MM.1S (cell line): ENCODE measurements at regions not wholly inside any gene's neighbourhood (a gene's known extent, or its start where the extent isn't known, plus 50 kb on each side); places are given as distances from the start of the nearest gene placed in this dataset.

ENCODE experiments used
- DNase-seq: peaks from one replicate; pipeline ENCODE4 v3.0.0-alpha.2; 2015
- H2AFZ ChIP-seq: fragments of 300-600 bp; sonication (generic); 2 replicates; pipeline ENCODE4 v1.6.0; 2016; ENCODE audit warnings: antibody characterized with exemption, low read length
- H3F3A ChIP-seq: fragments of 300-600 bp; sonication (generic); 2 replicates; pipeline ENCODE4 v1.6.1; 2016; ENCODE audit warnings: mild to moderate bottlenecking, antibody characterized with exemption, low read length, moderate library complexity, mixed read lengths; ENCODE audit not compliant: insufficient read depth
- H3K27ac ChIP-seq: fragments of 300-600 bp; sonication (generic); 2 replicates; pipeline ENCODE4 v1.5.1; 2016; ENCODE audit warnings: mild to moderate bottlenecking, low read length
- H3K27me3 ChIP-seq: fragments of 300-600 bp; sonication (generic); replicated peaks from 2 replicates; pipeline ENCODE4 v1.6.0; 2016; ENCODE audit warnings: low read length; ENCODE audit not compliant: insufficient read depth
- H3K36me3 ChIP-seq: fragments of 300-600 bp; sonication (generic); replicated peaks from 2 replicates; pipeline ENCODE4 v1.6.1; 2016; ENCODE audit warnings: mild to moderate bottlenecking, low read length, mixed read lengths; ENCODE audit not compliant: insufficient read depth
- H3K4me1 ChIP-seq: fragments of 300-600 bp; sonication (generic); 2 replicates; pipeline ENCODE4 v1.6.1; 2016; ENCODE audit warnings: low read length, mixed read lengths
- H3K4me2 ChIP-seq: fragments of 300-600 bp; sonication (generic); 2 replicates; pipeline ENCODE4 v1.6.0; 2016; ENCODE audit warnings: low read depth, low read length
- H3K4me3 ChIP-seq: fragments of 300-600 bp; sonication (generic); 2 replicates; pipeline ENCODE4 v1.5.1; 2016; ENCODE audit warnings: low read length, mixed read lengths
- H3K79me2 ChIP-seq: fragments of 300-600 bp; sonication (generic); 2 replicates; pipeline ENCODE4 v1.6.1; 2016; ENCODE audit warnings: mixed run types, low read length, mixed read lengths
- H3K9ac ChIP-seq: fragments of 300-600 bp; sonication (generic); 2 replicates; pipeline ENCODE4 v1.6.1; 2016; ENCODE audit warnings: low read length, mixed read lengths
- H3K9me2 ChIP-seq: fragments of 300-600 bp; sonication (generic); replicated peaks from 2 replicates; pipeline ENCODE4 v1.6.1; 2016; ENCODE audit warnings: mild to moderate bottlenecking, low read length, mixed read lengths; ENCODE audit not compliant: insufficient read depth
- H3K9me3 ChIP-seq: fragments of 300-600 bp; sonication (generic); replicated peaks from 2 replicates; pipeline ENCODE4 v1.6.1; 2016; ENCODE audit warnings: mild to moderate bottlenecking, low read length, mixed read lengths; ENCODE audit not compliant: insufficient read depth
- H4K20me1 ChIP-seq: fragments of 300-600 bp; sonication (generic); 2 replicates; pipeline ENCODE4 v1.6.1; 2016; ENCODE audit warnings: mild to moderate bottlenecking, low read length, moderate library complexity, mixed read lengths; ENCODE audit not compliant: insufficient read depth
- EZH2 ChIP-seq: fragments of 300-600 bp; sonication (generic); optimal IDR thresholded peaks from 2 replicates; pipeline ENCODE3; 2017; ENCODE audit warnings: low read depth, mild to moderate bottlenecking, antibody characterized with exemption, low read length, mixed read lengths
- EZH2phosphoT487 ChIP-seq: fragments of 300-600 bp; sonication (generic); IDR thresholded peaks from 2 replicates; pipeline ENCODE4 v1.6.1; 2018; ENCODE audit warnings: antibody characterized with exemption, low read length
- TF ChIP-seq, protein P1 (sequence below): fragments of 300-600 bp; sonication (generic); IDR thresholded peaks from 2 replicates; pipeline ENCODE4 v1.5.1; 2016; ENCODE audit warnings: antibody characterized with exemption, low read length, mixed read lengths

DNA sequence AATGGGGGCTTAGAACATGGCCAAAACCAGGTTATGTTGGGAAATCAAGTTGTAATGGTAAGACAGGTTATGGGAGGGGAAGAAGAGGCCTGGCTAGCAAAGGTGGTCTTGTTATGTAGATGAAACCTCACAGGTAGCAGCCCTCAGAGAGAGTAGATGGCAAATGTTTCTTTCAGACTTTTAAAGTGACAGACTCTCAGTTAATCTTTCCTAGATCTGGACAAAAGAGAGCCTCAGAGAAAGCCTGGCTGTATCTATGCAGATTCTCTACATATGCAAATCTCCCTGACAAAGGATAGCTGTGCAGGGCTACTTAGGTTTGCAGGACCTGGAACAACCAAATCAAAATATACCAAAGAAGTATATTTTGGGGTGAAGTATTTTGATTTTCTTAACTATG, 284.1 kb upstream of the AMOT start:
- no peak for TF ChIP-seq EZH2phosphoT487
- TF ChIP-seq, protein P1, sequence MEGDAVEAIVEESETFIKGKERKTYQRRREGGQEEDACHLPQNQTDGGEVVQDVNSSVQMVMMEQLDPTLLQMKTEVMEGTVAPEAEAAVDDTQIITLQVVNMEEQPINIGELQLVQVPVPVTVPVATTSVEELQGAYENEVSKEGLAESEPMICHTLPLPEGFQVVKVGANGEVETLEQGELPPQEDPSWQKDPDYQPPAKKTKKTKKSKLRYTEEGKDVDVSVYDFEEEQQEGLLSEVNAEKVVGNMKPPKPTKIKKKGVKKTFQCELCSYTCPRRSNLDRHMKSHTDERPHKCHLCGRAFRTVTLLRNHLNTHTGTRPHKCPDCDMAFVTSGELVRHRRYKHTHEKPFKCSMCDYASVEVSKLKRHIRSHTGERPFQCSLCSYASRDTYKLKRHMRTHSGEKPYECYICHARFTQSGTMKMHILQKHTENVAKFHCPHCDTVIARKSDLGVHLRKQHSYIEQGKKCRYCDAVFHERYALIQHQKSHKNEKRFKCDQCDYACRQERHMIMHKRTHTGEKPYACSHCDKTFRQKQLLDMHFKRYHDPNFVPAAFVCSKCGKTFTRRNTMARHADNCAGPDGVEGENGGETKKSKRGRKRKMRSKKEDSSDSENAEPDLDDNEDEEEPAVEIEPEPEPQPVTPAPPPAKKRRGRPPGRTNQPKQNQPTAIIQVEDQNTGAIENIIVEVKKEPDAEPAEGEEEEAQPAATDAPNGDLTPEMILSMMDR = no peak
- TF ChIP-seq EZH2 = no peak
- Histone ChIP-seq H3K36me3 (no peaks in the 10 kb centered on the region), H2AFZ (no peak overlapping the region), H3K9me2 (no peaks in the 10 kb centered on the region), H3F3A (no peaks in the 10 kb centered on the region), H3K27ac (no peak overlapping the region), H3K4me3 (no peak overlapping the region), H3K79me2 (no peaks in the 10 kb centered on the region), H3K4me2 (no peak overlapping the region), H3K9ac (no peak overlapping the region), H3K9me3 (no peaks in the 10 kb centered on the region), H3K4me1 (no peaks in the 10 kb centered on the region), H3K27me3 (no peaks in the 10 kb centered on the region), H4K20me1 (no peaks in the 10 kb centered on the region)
- no peak for DNase-seq

DNA sequence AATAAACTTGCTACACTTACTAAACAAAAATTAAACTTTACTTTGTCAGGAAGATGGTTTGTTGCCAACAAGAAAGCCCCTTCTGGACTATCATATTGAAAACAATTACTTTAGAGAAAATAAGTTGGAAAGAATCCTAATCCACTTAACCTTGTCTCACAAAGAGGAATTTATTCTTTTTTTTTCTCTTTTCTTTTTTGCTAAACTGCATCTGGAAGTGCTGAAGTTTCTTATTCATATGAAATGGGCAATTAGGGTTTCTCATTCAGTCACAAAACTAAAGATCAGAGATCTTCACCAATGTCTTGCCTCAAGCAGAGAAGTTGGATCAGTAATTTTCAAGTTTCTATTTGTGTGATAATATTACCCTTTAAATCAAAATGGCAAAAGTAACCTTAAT, 234.9 kb upstream of the AMOT start:
- H3K4me2 ChIP-seq = no peak overlapping the region
- no peak overlapping the region for H3K27ac ChIP-seq
- no peaks in the 10 kb centered on the region for H3K27me3 ChIP-seq
- H3K9ac ChIP-seq = no peak overlapping the region
- H3K9me2 ChIP-seq = no peaks in the 10 kb centered on the region
- H4K20me1 ChIP-seq = no peaks in the 10 kb centered on the region
- H3K4me1 ChIP-seq = no peaks in the 10 kb centered on the region
- no peak overlapping the region for H3K4me3 ChIP-seq
- no peaks in the 10 kb centered on the region for H3K36me3 ChIP-seq
- no peak overlapping the region for H2AFZ ChIP-seq
- no peaks in the 10 kb centered on the region for H3F3A ChIP-seq
- H3K79me2 ChIP-seq = no peaks in the 10 kb centered on the region
- no peaks in the 10 kb centered on the region for H3K9me3 ChIP-seq
- TF ChIP-seq, protein P1 = no peak
- TF ChIP-seq EZH2 = no peak
- TF ChIP-seq EZH2phosphoT487 = no peak
- DNase-seq = no peak

DNA sequence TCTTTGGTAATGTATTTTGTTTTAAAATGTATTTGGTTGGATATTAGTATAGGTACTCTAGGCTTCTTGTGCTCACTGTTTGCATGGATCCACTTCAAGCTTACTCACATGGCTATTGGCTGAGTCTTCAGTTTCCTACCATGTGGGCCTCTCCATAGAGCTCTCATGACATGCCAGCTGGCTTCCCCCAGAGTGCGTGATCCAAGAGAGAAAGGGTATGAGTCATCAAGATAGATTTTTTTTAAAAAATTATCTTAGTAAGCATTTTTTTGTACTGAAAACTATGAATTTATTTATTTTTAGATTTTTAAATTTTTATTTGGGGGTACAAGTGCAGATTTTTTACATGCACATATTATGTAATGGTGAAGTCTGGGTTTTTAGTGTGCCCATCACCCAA, 219.1 kb upstream of the AMOT start:
- Histone ChIP-seq H3K9me2 (no peaks in the 10 kb centered on the region), H3K4me1 (no peaks in the 10 kb centered on the region), H3K79me2 (no peaks in the 10 kb centered on the region), H3K4me3 (no peak overlapping the region), H3K9ac (no peak overlapping the region), H3K9me3 (no peaks in the 10 kb centered on the region), H3K36me3 (no peaks in the 10 kb centered on the region), H3K27me3 (no peaks in the 10 kb centered on the region), H3F3A (no peaks in the 10 kb centered on the region), H2AFZ (no peak overlapping the region), H3K4me2 (no peak overlapping the region), H4K20me1 (no peaks in the 10 kb centered on the region), H3K27ac (no peak overlapping the region)
- no peak for DNase-seq
- TF ChIP-seq EZH2phosphoT487 (no peak), EZH2 (no peak)
- TF ChIP-seq, protein P1 = no peak
